ENCODE measurements at regions not wholly inside any gene's neighbourhood (a gene's known extent, or its start where the extent isn't known, plus 50 kb on each side); places are given as distances from the start of the nearest gene placed in this dataset.

DNA sequence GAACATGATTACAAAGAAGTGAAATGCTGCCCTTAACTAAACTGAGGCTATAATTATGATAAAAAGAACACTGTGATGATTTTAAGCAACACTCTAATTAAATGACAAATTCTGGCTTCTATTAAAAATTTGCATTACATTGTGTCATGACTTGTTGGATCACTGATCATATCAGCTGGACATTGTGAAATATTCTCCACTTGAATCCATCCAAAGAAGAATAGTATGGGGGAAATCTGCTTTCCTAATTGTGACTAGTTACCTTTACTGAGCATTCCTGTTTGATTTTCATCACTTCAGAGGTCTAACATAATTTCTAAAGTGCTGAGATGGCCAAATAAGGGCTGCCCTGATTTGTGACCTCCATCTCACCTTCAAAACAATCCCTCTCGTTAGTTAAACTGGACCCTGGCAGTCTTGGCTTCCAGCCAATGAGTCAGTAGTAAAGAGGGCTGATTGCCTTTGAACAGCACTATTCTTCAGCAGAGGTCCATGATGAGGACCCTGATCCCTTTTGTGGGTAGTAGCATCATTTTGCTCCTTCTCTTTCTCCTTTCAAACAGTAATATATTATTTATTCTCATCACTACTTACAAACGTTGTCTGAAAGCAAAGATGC is 53.5 kb upstream of the LEKR1 start:
- Mint-ChIP-seq H3K4me3 (no peak overlapping the region), H3K27me3 (no peaks in the 10 kb centered on the region), H3K9me3 (no peaks in the 10 kb centered on the region), H3K36me3 (ENCODE audit: low read depth) (no peaks in the 10 kb centered on the region), H3K4me1 (no peaks in the 10 kb centered on the region), H3K27ac (no peak overlapping the region)
- ChIA-PET CTCF (no interaction called here), POLR2A (no interaction called here)
- TF ChIP-seq, protein P1, sequence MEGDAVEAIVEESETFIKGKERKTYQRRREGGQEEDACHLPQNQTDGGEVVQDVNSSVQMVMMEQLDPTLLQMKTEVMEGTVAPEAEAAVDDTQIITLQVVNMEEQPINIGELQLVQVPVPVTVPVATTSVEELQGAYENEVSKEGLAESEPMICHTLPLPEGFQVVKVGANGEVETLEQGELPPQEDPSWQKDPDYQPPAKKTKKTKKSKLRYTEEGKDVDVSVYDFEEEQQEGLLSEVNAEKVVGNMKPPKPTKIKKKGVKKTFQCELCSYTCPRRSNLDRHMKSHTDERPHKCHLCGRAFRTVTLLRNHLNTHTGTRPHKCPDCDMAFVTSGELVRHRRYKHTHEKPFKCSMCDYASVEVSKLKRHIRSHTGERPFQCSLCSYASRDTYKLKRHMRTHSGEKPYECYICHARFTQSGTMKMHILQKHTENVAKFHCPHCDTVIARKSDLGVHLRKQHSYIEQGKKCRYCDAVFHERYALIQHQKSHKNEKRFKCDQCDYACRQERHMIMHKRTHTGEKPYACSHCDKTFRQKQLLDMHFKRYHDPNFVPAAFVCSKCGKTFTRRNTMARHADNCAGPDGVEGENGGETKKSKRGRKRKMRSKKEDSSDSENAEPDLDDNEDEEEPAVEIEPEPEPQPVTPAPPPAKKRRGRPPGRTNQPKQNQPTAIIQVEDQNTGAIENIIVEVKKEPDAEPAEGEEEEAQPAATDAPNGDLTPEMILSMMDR (IDR thresholded peaks at IDR 0.05), result no peak
- intact Hi-C loops (cut with micrococcal nuclease), result no loop called here
- DNase-seq (no peak), ATAC-seq (ENCODE audit: low read depth) (no peak)

DNA sequence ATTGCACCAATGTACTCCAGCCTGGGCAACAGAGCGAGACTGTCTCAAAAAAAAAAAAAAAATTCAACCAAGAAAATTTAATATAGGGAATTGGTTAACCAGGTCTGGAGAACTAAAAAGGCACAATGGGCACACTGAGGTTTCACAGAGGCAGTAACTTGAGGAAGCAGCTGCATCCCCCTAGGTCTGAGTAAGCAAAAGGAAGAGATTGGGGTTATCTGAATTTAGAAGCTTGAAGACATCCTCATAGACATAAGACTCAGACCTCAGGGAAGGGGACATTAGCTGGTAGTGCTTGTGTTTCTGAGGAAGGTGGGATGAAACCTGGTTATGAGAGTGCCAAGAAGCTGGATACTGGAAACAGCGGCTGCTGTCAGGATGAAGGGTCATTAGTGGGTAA is 50.1 kb upstream of the LEKR1 start:
- no peaks in the 10 kb centered on the region for H3K9me3 Mint-ChIP-seq
- H3K36me3 Mint-ChIP-seq (ENCODE audit: low read depth), result no peaks in the 10 kb centered on the region
- CTCF ChIA-PET, result no interaction called here
- no peak for DNase-seq
- no peaks in the 10 kb centered on the region for H3K4me1 Mint-ChIP-seq
- intact Hi-C loops (cut with micrococcal nuclease), result no loop called here
- no peak overlapping the region for H3K27ac Mint-ChIP-seq
- H3K27me3 Mint-ChIP-seq, result no peaks in the 10 kb centered on the region
- POLR2A ChIA-PET, result no interaction called here
- TF ChIP-seq, protein P1 (IDR thresholded peaks at IDR 0.05), result no peak
- no peak overlapping the region for H3K4me3 Mint-ChIP-seq
- no peak for ATAC-seq (ENCODE audit: low read depth)
